ENCODE measurements at regions not wholly inside any gene's neighbourhood (a gene's known extent, or its start where the extent isn't known, plus 50 kb on each side); places are given as distances from the start of the nearest gene placed in this dataset.

GRCh38 chr9:115758441-115758840 lies 395.1 kb upstream of the PAPPA start:
- no peaks in the 10 kb centered on the region for H3K79me2 ChIP-seq (ENCODE audit: insufficient read depth, low read length)
- BruUV-seq (replicated peaks) = no TSS peak
- 0% methylated on average over 3 of the region's 3 CpGs for WGBS (ENCODE audit: low lambda C conversion rate)
- H3K4me2 ChIP-seq (ENCODE audit: low read depth, low read length) = no peak overlapping the region
- no peaks in the 10 kb centered on the region for H3K9me3 ChIP-seq (ENCODE audit: low read length)
- intact Hi-C loops (cut with micrococcal nuclease; ENCODE audit: unreplicated experiment) (no loop called here), in situ Hi-C loops (cut with HindIII; ENCODE audit: extremely low pct_ligation_motif_present, low pct_unique_long_range_greater_than_20kb) (loop anchor here (25.0 kb wide), 1 partner anchor 104 kb away; no protein-coding TSS in a partner anchor)
- ChIA-PET POLR2A (no interaction called here), CTCF (ENCODE audit: low intra/inter-chr PET ratio, low total read pairs) (no interaction called here)
- no peak overlapping the region for H3K4me3 ChIP-seq (replicated peaks in 1 of 3; ENCODE audit: insufficient read depth in 1 of 3, low read depth in 2 of 3, low read length in 3 of 3)
- H3K36me3 ChIP-seq (replicated peaks in 1 of 2; ENCODE audit: control insufficient read depth in 1 of 2, insufficient read depth in 2 of 2, low read length in 2 of 2) = no peaks in the 10 kb centered on the region
- DNase-seq (ENCODE audit: low spot score) (no peak), FAIRE-seq (no peak), ATAC-seq (no peak)
- no peaks in the 10 kb centered on the region for H4K20me1 ChIP-seq (ENCODE audit: insufficient read depth, low read length)
- H3K4me1 ChIP-seq (ENCODE audit: insufficient read depth, low read length) = no peaks in the 10 kb centered on the region
- no peak overlapping the region for H3K27ac ChIP-seq (ENCODE audit: extremely low read length, insufficient read depth, low read length)
- H3K9ac ChIP-seq (ENCODE audit: insufficient read depth, low read depth, low read length) = no peak overlapping the region
- H2AFZ ChIP-seq (ENCODE audit: low read length) = no peak overlapping the region
- no peaks in the 10 kb centered on the region for H3K27me3 ChIP-seq (ENCODE audit: control insufficient read depth in 1 of 2, insufficient read depth in 2 of 2, low read length in 2 of 2)
- TF ChIP-seq BCL3 (CRISPR knock-in tag; IDR thresholded peaks at IDR 0.05) = no peak
- TF ChIP-seq ZFP91 (CRISPR knock-in tag; IDR thresholded peaks at IDR 0.05; ENCODE audit: borderline replicate concordance) = no peak
- TF ChIP-seq KLF16 (CRISPR knock-in tag; IDR thresholded peaks at IDR 0.05) = no peak
- TF ChIP-seq FIP1L1 (IDR thresholded peaks at IDR 0.05; ENCODE audit: borderline replicate concordance, insufficient read depth, low read depth, low read length) = no peak
- TF ChIP-seq ZSCAN29 (CRISPR knock-in tag; conservative IDR thresholded peaks at IDR 0.05) = no peak
- TF ChIP-seq, protein P1, sequence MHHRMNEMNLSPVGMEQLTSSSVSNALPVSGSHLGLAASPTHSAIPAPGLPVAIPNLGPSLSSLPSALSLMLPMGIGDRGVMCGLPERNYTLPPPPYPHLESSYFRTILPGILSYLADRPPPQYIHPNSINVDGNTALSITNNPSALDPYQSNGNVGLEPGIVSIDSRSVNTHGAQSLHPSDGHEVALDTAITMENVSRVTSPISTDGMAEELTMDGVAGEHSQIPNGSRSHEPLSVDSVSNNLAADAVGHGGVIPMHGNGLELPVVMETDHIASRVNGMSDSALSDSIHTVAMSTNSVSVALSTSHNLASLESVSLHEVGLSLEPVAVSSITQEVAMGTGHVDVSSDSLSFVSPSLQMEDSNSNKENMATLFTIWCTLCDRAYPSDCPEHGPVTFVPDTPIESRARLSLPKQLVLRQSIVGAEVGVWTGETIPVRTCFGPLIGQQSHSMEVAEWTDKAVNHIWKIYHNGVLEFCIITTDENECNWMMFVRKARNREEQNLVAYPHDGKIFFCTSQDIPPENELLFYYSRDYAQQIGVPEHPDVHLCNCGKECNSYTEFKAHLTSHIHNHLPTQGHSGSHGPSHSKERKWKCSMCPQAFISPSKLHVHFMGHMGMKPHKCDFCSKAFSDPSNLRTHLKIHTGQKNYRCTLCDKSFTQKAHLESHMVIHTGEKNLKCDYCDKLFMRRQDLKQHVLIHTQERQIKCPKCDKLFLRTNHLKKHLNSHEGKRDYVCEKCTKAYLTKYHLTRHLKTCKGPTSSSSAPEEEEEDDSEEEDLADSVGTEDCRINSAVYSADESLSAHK (CRISPR knock-in tag; IDR thresholded peaks at IDR 0.05; ENCODE audit: borderline replicate concordance) = no peak
- no peak for TF ChIP-seq ARNT2 (CRISPR knock-in tag; IDR thresholded peaks at IDR 0.05; ENCODE audit: low read depth)
- TF ChIP-seq CERS6 (CRISPR knock-in tag; IDR thresholded peaks at IDR 0.05) = no peak
- no peak for TF ChIP-seq ZFAT (CRISPR knock-in tag; conservative IDR thresholded peaks at IDR 0.05)
- no peak for TF ChIP-seq BORCS8-MEF2B (CRISPR knock-in tag; IDR thresholded peaks at IDR 0.05)
- TF ChIP-seq HNF1B (CRISPR knock-in tag; IDR thresholded peaks at IDR 0.05) = no peak
- TF ChIP-seq, protein P2, sequence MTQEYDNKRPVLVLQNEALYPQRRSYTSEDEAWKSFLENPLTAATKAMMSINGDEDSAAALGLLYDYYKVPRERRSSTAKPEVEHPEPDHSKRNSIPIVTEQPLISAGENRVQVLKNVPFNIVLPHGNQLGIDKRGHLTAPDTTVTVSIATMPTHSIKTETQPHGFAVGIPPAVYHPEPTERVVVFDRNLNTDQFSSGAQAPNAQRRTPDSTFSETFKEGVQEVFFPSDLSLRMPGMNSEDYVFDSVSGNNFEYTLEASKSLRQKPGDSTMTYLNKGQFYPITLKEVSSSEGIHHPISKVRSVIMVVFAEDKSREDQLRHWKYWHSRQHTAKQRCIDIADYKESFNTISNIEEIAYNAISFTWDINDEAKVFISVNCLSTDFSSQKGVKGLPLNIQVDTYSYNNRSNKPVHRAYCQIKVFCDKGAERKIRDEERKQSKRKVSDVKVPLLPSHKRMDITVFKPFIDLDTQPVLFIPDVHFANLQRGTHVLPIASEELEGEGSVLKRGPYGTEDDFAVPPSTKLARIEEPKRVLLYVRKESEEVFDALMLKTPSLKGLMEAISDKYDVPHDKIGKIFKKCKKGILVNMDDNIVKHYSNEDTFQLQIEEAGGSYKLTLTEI (CRISPR knock-in tag; conservative IDR thresholded peaks at IDR 0.05) = no peak
- TF ChIP-seq ZNF460 (CRISPR knock-in tag; IDR thresholded peaks at IDR 0.05; ENCODE audit: borderline replicate concordance) = no peak
- TF ChIP-seq RAD51 (IDR thresholded peaks at IDR 0.05; ENCODE audit: borderline replicate concordance) = no peak
- no peak for TF ChIP-seq SP2 (CRISPR knock-in tag; IDR thresholded peaks at IDR 0.05)
